HEK293 (cell line): ENCODE measurements at regions not wholly inside any gene's neighbourhood (a gene's known extent, or its start where the extent isn't known, plus 50 kb on each side); places are given as distances from the start of the nearest gene placed in this dataset.

Experiments used
- CTCF ChIA-PET: fragments of 350-600 bp; formaldehyde crosslinking; extraction: SDS; loops from one replicate; lab custom pipeline; 2021; ENCODE audit warnings: antibody characterized with exemption; lab: Yijun Ruan, JAX
- POLR2A ChIA-PET: fragments of 300-600 bp; formaldehyde crosslinking; extraction: SDS; loops from one replicate; lab custom pipeline; 2020; ENCODE audit warnings: antibody characterized with exemption, inconsistent platforms; lab: Yijun Ruan, JAX
- H3K27ac ChIP-seq: fragments of 200-500 bp; sonication (Bioruptor generic); 2 replicates; pipeline ENCODE4 v1.5.1; 2014; ENCODE audit warnings: low read depth, low read length, control low read depth, inconsistent platforms; ENCODE audit errors: extremely low read depth
- H3K36me3 ChIP-seq, 2 experiments: fragments of 200-500 bp in 1 of 2; sonication (Bioruptor generic) in 1 of 2; 1 replicate in 1 of 2; 2 replicates in 1 of 2; pipeline ENCODE4 v1.5.1; 2014 to 2017; ENCODE audit warnings: inconsistent platforms in 2 of 2, low read length in 2 of 2; ENCODE audit not compliant: control insufficient read depth in 2 of 2, insufficient read depth in 1 of 2
- H3K4me1 ChIP-seq: fragments of 200-500 bp; sonication (Bioruptor generic); 2 replicates; pipeline ENCODE4 v1.5.1; 2014; ENCODE audit warnings: mild to moderate bottlenecking, low read length, inconsistent platforms; ENCODE audit not compliant: control insufficient read depth, insufficient read depth
- H3K4me3 ChIP-seq: 2 replicates; pipeline ENCODE4 v1.5.1; 2011; ENCODE audit warnings: low read depth, mild to moderate bottlenecking, control low read depth, low read length, moderate library complexity
- H3K9me3 ChIP-seq: fragments of 200-500 bp; sonication (Bioruptor generic); 2 replicates; pipeline ENCODE4 v1.5.1; 2014; ENCODE audit warnings: low read depth, low read length, inconsistent platforms; ENCODE audit not compliant: control insufficient read depth, insufficient read depth
- GLI4 ChIP-seq: fragments of 450-650 bp; formaldehyde crosslinking; IDR thresholded peaks from 2 replicates; pipeline ENCODE4 v1.5.1; 2016; ENCODE audit warnings: missing biosample characterization, missing genetic modification characterization
- KLF8 ChIP-seq: fragments of 450-650 bp; formaldehyde crosslinking; IDR thresholded peaks from 2 replicates; pipeline ENCODE4 v1.5.1; 2016; ENCODE audit warnings: missing biosample characterization, missing genetic modification characterization
- MEIS1 ChIP-seq: sonication (generic); formaldehyde crosslinking; IDR thresholded peaks from 2 replicates; pipeline ENCODE4 v1.8.1; 2022; ENCODE audit warnings: missing genetic modification reagents, mild to moderate bottlenecking, borderline replicate concordance
- PRDM10 ChIP-seq: fragments of 450-650 bp; formaldehyde crosslinking; IDR thresholded peaks from 2 replicates; pipeline ENCODE4 v1.5.1; 2016; ENCODE audit warnings: missing biosample characterization, missing genetic modification characterization
- REPIN1 ChIP-seq: fragments of 450-650 bp; formaldehyde crosslinking; IDR thresholded peaks from 2 replicates; pipeline ENCODE4 v1.5.1; 2017; ENCODE audit warnings: missing biosample characterization, missing genetic modification characterization, low read depth
- REST ChIP-seq: fragments of 450-650 bp; formaldehyde crosslinking; IDR thresholded peaks from 2 replicates; pipeline ENCODE4 v1.5.1; 2016; ENCODE audit warnings: missing biosample characterization, missing genetic modification characterization
- SALL2 ChIP-seq: fragments of 450-650 bp; formaldehyde crosslinking; IDR thresholded peaks from 2 replicates; pipeline ENCODE4 v1.5.0; 2017; ENCODE audit warnings: missing biosample characterization, mild to moderate bottlenecking, missing genetic modification characterization, borderline replicate concordance
- ZBTB11 ChIP-seq: fragments of 450-650 bp; formaldehyde crosslinking; conservative IDR thresholded peaks from 2 replicates; pipeline ENCODE4 v1.5.1; 2016; ENCODE audit warnings: low read depth, missing biosample characterization, missing genetic modification characterization
- ZBTB21 ChIP-seq: fragments of 450-650 bp; formaldehyde crosslinking; IDR thresholded peaks from 2 replicates; pipeline ENCODE4 v1.5.1; 2017; ENCODE audit warnings: missing biosample characterization, missing genetic modification characterization
- ZBTB26 ChIP-seq: fragments of 450-650 bp; formaldehyde crosslinking; optimal IDR thresholded peaks from 2 replicates; pipeline ENCODE3; 2016; ENCODE audit warnings: missing biosample characterization, mild to moderate bottlenecking, missing genetic modification characterization
- ZNF121 ChIP-seq: fragments of 450-650 bp; formaldehyde crosslinking; IDR thresholded peaks from 2 replicates; pipeline ENCODE4 v1.5.1; 2016; ENCODE audit warnings: missing biosample characterization, missing genetic modification characterization
- ZNF148 ChIP-seq: fragments of 450-650 bp; formaldehyde crosslinking; IDR thresholded peaks from 2 replicates; pipeline ENCODE4 v1.5.0; 2017; ENCODE audit warnings: missing biosample characterization, missing genetic modification characterization, borderline replicate concordance
- ZNF311 ChIP-seq: fragments of 450-650 bp; formaldehyde crosslinking; IDR thresholded peaks from 2 replicates; pipeline ENCODE4 v1.5.1; 2017; ENCODE audit warnings: missing biosample characterization, missing genetic modification characterization, borderline replicate concordance
- ZNF324 ChIP-seq: fragments of 450-650 bp; formaldehyde crosslinking; IDR thresholded peaks from 2 replicates; pipeline ENCODE4 v1.5.1; 2016; ENCODE audit warnings: missing biosample characterization, missing genetic modification characterization
- ZNF416 ChIP-seq: fragments of 450-650 bp; formaldehyde crosslinking; IDR thresholded peaks from 2 replicates; pipeline ENCODE4 v1.5.1; 2016; ENCODE audit warnings: missing biosample characterization, missing genetic modification characterization
- ZNF629 ChIP-seq: fragments of 450-650 bp; formaldehyde crosslinking; IDR thresholded peaks from 2 replicates; pipeline ENCODE4 v1.5.1; 2017; ENCODE audit warnings: missing biosample characterization, missing genetic modification characterization
- ZNF664 ChIP-seq: fragments of 450-650 bp; formaldehyde crosslinking; IDR thresholded peaks from 2 replicates; pipeline ENCODE4 v1.5.1; 2016; ENCODE audit warnings: missing biosample characterization, missing genetic modification characterization
- ZNF704 ChIP-seq: fragments of 450-650 bp; formaldehyde crosslinking; IDR thresholded peaks from 2 replicates; pipeline ENCODE4 v1.5.1; 2016; ENCODE audit warnings: missing biosample characterization, missing genetic modification characterization
- ZNF776 ChIP-seq: fragments of 450-650 bp; formaldehyde crosslinking; IDR thresholded peaks from 2 replicates; pipeline ENCODE4 v1.5.0; 2017; ENCODE audit warnings: missing biosample characterization, missing genetic modification characterization, borderline replicate concordance

- H3K27ac ChIP-seq: peak overlapping the region; percentile 96
- H3K4me1 ChIP-seq: no peaks in the 10 kb centered on the region
- peak overlapping the region; percentile 78 for H3K4me3 ChIP-seq
- no peaks in the 10 kb centered on the region for H3K36me3 ChIP-seq
- CTCF ChIA-PET: interaction anchor here (0.7 to 1.2 kb wide), 2 partner anchors 613 to 1637 kb away, joined by 3 to 4 read pairs; no protein-coding TSS in a partner anchor
- POLR2A ChIA-PET: interaction anchor here (0.7 to 2.7 kb wide), 11 partner anchors 10 to 368 kb away, joined by 3 to 8 read pairs (median 3); no protein-coding TSS in a partner anchor
- H3K9me3 ChIP-seq: no peaks in the 10 kb centered on the region
- TF ChIP-seq GLI4 (tag by site-specific recombination) (peak; percentile 78; the same call in 1 of the 2 replicates), ZNF311 (tag by site-specific recombination) (no peak), REST (tag by site-specific recombination) (no peak; the same call in 1 of the 2 replicates), ZNF324 (tag by site-specific recombination) (0 out of 2 replicates have a peak, but pooled peaks have one; percentile 22), ZNF121 (tag by site-specific recombination) (peak; percentile 54), SALL2 (tag by site-specific recombination) (no peak), PRDM10 (tag by site-specific recombination) (peak; percentile 97; the same call in 1 of the 2 replicates), REPIN1 (tag by site-specific recombination) (no peak; the same call in 1 of the 2 replicates), ZNF664 (tag by site-specific recombination) (no peak), ZNF148 (no peak), ZNF776 (no peak), ZBTB21 (tag by site-specific recombination) (no peak), ZBTB26 (tag by site-specific recombination) (peak; percentile 99), ZNF629 (tag by site-specific recombination) (peak; percentile 62; the same call in 1 of the 2 replicates), ZNF416 (tag by site-specific recombination) (no peak), MEIS1 (CRISPR knock-in tag) (no peak), ZBTB11 (peak; percentile 70), KLF8 (no peak; the same call in none of the 2 replicates), ZNF704 (tag by site-specific recombination) (no peak)
These were observed 154.1 kb upstream of the GOLIM4 start for GRCh38 chr3:168249550-168250414.
